ENCODE measurements at regions not wholly inside any gene's neighbourhood (a gene's known extent, or its start where the extent isn't known, plus 50 kb on each side); places are given as distances from the start of the nearest gene placed in this dataset.
"Not testable (repeated sequence)": the region's sequence is repeated elsewhere in the genome, so short reads cannot be mapped to it uniquely, and the experiment has no call there.

GRCh38 chr12:47409310-47409987 lies 296.4 kb downstream of the RPAP3 start:
- DNase-seq (ENCODE audit: low read depth) = no peak

DNA sequence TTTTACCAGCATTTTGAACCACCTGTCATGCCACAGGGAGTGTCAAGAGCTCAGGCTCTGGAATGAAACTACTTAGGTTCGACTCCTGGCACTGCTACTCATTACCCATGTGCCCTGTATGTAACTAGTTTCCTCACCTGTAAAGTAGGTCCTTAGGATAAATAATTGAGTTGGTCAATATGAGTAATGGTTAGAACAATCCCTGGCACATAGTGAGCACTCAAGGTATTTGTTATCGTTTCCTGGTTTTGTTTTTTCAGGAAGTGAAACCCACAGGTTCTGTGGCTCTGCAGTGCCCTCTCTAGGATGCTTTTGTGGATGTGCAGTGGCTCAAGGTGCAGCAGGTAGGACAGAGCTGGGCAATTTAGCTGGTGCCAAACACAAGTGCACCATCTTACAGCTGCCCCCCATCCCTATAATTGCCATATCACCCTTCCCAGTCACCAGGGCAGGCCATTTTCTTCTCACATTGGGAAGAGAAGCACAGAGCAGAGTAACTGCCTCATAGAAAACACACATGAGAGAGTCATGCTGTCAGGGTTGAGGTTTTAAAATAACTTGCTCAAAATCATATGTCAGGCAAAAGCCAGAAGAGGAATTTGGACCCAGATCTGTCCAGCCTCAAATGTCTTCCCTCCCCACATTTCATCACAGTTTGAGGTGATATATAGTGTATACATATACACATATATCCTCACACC lies 297.5 kb downstream of the RPAP3 start:
- DNase-seq (ENCODE audit: low read depth) = no peak

DNA sequence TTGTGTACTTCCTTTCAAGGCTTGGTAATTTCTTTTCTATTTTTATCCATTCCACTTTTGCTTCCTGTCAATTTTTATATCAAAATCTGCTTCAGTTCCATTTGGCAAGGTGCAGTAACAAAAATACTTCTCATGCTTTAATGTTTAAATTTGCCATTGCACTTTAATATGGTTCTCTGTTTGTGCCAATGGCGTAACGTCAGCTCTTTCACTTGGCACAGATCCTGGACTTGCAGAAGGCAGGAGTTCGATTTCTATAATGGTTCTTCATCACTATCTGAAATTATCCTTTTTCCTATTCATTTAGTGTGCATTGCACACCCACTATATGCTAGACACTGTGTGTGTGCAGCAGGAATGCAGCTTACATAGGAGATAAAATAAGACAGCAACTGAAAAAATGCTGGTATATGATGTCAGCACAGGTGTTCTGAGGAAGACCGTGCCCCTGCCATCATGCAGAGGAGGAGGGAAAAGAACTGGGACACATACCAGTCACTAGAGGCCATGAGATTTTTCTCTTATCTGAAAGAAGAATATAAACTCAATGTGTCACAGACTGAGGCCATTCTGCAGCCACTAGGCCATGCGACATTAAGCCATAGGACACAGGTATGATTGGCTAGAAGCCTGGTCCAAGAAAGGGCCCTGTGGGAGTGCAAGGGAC lies 298.2 kb downstream of the RPAP3 start:
- no peak for DNase-seq (ENCODE audit: low read depth)

DNA sequence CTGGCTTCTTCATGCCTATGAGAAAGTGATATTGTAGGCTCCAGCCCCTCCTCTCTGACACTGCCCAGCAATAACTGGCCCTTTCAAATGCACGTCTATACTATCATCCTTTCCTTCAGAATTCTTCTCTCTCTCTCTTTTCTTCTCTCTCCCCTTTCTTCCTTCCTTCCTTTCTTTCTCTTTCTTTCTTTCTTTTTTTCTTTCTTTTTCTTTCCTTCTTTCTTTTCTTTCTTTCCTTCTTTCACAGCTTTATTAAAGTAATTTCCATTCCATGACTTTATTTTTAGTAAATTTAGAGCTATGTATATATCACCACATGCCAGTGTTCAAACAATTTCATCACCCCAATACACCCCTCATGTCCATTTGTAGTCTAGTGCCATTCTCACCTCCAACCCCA lies 302.1 kb downstream of the RPAP3 start:
- no peak for DNase-seq (ENCODE audit: low read depth)

- not testable (repeated sequence) for DNase-seq (ENCODE audit: low read depth)
These were observed 304.6 kb downstream of the RPAP3 start for GRCh38 chr12:47401196-47401595.

DNA sequence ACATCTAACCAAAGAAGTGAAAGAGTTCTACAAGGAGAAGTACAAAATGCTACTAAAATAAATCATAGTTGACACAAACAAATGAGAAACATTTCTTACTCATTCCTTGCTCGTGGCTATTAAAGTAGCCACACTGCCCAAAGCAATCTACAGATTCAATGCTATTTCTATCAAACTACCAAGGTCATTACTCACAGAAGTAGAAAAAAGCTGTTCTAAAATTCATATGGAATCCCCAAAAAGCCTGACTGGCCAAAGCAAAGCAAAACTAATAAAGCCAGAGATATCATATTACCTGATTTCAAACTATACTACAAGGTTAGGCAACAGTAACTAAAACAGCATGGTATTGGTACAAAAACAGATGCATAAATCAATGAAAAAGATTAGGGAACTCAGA lies 305.6 kb downstream of the RPAP3 start:
- no peak for DNase-seq (ENCODE audit: low read depth)

GRCh38 chr12:47397664-47398281 lies 308.1 kb downstream of the RPAP3 start:
- DNase-seq (ENCODE audit: low read depth) = no peak

DNA sequence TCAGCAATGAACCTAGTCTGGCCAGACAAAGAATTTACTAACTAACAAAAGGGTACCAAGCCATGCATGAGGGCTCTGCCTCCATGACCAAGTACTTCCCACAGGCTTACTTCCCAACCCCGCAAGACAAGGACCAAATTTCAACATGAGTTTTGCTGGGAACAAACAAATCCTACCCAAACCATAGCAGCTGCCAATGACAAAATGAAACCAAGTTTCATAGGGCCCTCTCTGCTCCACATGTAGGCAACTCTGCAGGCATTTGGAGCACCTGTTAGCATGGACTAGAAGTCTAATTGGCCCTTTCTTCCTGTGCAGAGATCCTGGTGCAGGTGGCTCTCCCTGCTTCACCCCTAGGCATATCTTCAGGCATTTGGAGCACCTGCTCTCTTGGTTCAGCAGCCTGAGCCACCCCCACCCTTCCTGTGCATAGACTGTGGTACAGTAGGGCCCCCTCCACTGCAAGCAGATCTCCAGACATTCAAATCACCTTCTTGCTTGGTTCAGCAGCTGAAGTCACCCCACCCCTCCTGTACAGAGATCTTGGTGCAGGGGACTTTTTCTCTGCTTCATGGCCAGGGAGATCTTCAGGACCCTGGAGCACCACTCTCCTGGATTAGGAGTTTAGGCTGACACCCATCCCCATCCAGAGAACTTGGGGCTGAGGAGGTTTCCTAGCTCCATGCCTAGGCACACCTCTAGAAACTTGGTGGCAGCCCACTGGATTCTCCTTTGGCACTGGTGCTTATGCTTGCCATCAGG lies 308.7 kb downstream of the RPAP3 start:
- no peak for DNase-seq (ENCODE audit: low read depth)

GRCh38 chr12:47394070-47394469 lies 311.8 kb downstream of the RPAP3 start:
- DNase-seq (ENCODE audit: low read depth) = no peak

- no peak for DNase-seq (ENCODE audit: low read depth)
These were observed 312.4 kb downstream of the RPAP3 start for GRCh38 chr12:47393403-47393790.

DNA sequence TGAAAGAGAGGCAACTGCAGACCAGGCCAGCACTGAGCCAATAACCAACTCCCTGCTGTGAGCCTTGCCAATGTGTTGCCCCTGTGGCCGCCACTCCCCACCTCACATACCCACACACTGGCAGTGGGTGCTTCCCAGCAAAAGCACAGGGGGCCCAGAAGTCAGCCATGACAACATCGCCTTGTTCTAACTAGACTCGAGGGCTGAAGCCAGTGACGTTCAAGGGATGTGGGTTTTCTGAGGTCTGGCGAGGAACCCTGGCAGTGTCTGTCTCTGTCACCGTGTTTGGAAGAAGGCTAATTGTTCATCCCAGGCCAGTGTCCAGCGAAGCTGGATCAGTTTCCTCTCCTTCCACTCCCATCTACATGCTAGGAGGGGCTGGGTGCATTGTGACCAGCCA lies 311.8 kb upstream of the AMIGO2 start:
- peak; percentile 35 for DNase-seq (ENCODE audit: low read depth)

- no peak for DNase-seq (ENCODE audit: low read depth)
These were observed 309.0 kb upstream of the AMIGO2 start for GRCh38 chr12:47388712-47389111.

- no peak for DNase-seq (ENCODE audit: low read depth)
These were observed 308.2 kb upstream of the AMIGO2 start for GRCh38 chr12:47387994-47388393.

DNA sequence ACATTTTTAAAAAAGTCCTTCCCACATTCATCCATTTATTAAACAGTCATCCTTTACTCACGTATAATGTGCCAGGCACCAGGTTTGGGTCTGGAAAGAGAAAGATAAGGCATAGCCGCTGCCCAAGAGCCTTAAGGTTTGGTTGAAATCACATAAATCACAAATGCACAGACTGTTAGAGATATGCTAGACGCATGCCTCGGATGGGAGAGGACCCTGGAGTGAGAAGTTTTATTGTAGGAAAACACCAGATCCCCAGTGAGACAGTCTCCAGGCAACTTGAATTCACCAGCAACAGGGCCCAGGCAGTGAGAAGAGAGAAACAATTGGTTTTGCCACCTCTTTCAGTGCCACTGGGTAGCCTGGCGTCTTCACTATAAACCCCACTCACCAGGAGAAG lies 305.9 kb upstream of the AMIGO2 start:
- no peak for DNase-seq (ENCODE audit: low read depth)

- DNase-seq (ENCODE audit: low read depth) = no peak
These were observed 304.2 kb upstream of the AMIGO2 start for GRCh38 chr12:47383942-47384341.

GRCh38 chr12:47382305-47382704 lies 302.5 kb upstream of the AMIGO2 start:
- DNase-seq (ENCODE audit: low read depth) = no peak

- DNase-seq (ENCODE audit: low read depth) = no peak
These were observed 299.1 kb upstream of the AMIGO2 start for GRCh38 chr12:47378907-47379306.

GRCh38 chr12:47378222-47378582 lies 298.4 kb upstream of the AMIGO2 start:
- DNase-seq (ENCODE audit: low read depth) = no peak

GRCh38 chr12:47377414-47378221 lies 297.9 kb upstream of the AMIGO2 start:
- no peak for DNase-seq (ENCODE audit: low read depth)

- DNase-seq (ENCODE audit: low read depth) = no peak
These were observed 297.2 kb upstream of the AMIGO2 start for GRCh38 chr12:47376927-47377326.

- DNase-seq (ENCODE audit: low read depth) = no peak
These were observed 293.9 kb upstream of the AMIGO2 start for GRCh38 chr12:47373554-47374150.
